HuH-7 (cell line): ENCODE measurements at regions not wholly inside any gene's neighbourhood (a gene's known extent, or its start where the extent isn't known, plus 50 kb on each side); places are given as distances from the start of the nearest gene placed in this dataset.
"Not testable (repeated sequence)": the region's sequence is repeated elsewhere in the genome, so short reads cannot be mapped to it uniquely, and the experiment has no call there.

Experiments used
- DNase-seq: peaks from one replicate; pipeline ENCODE4 v3.0.0; 2011; ENCODE audit warnings: low spot score

GRCh38 chr3:177358091-177358976, 161.1 kb upstream of the TBL1XR1 start:
- peak; percentile 80 for DNase-seq

- DNase-seq: peak; percentile 40
These were observed 161.8 kb upstream of the TBL1XR1 start for GRCh38 chr3:177358977-177359592.

- peak; percentile 94 for DNase-seq
These were observed 162.5 kb upstream of the TBL1XR1 start for GRCh38 chr3:177359593-177360357.

- no peak for DNase-seq
These were observed 164.0 kb upstream of the TBL1XR1 start for GRCh38 chr3:177361081-177361938.

GRCh38 chr3:177362626-177363025, 165.3 kb upstream of the TBL1XR1 start:
- DNase-seq: no peak

- DNase-seq: no peak
These were observed 167.0 kb upstream of the TBL1XR1 start for GRCh38 chr3:177364236-177364635.

- not testable (repeated sequence) for DNase-seq
These were observed 168.0 kb upstream of the TBL1XR1 start for GRCh38 chr3:177365294-177365693.

- no peak for DNase-seq
These were observed 170.5 kb upstream of the TBL1XR1 start for GRCh38 chr3:177367788-177368187.

GRCh38 chr3:177370246-177370822, 173.1 kb upstream of the TBL1XR1 start:
- no peak for DNase-seq

- DNase-seq: no peak
These were observed 173.9 kb upstream of the TBL1XR1 start for GRCh38 chr3:177371146-177371545.

- DNase-seq: no peak
These were observed 174.6 kb upstream of the TBL1XR1 start for GRCh38 chr3:177371888-177372287.

- DNase-seq: no peak
These were observed 177.0 kb upstream of the TBL1XR1 start for GRCh38 chr3:177374323-177374722.

GRCh38 chr3:177375316-177375715, 178.0 kb upstream of the TBL1XR1 start:
- DNase-seq: no peak

GRCh38 chr3:177377166-177377565, 179.9 kb upstream of the TBL1XR1 start:
- no peak for DNase-seq

GRCh38 chr3:177378168-177378567, 180.9 kb upstream of the TBL1XR1 start:
- no peak for DNase-seq

GRCh38 chr3:177379045-177379444, 181.8 kb upstream of the TBL1XR1 start:
- no peak for DNase-seq

GRCh38 chr3:177381070-177381469, 183.8 kb upstream of the TBL1XR1 start:
- no peak for DNase-seq

GRCh38 chr3:177382944-177383343, 185.7 kb upstream of the TBL1XR1 start:
- no peak for DNase-seq

- DNase-seq: no peak
These were observed 187.9 kb upstream of the TBL1XR1 start for GRCh38 chr3:177385186-177385585.

- DNase-seq: no peak
These were observed 188.6 kb upstream of the TBL1XR1 start for GRCh38 chr3:177385831-177386301.

- DNase-seq: no peak
These were observed 190.9 kb upstream of the TBL1XR1 start for GRCh38 chr3:177388209-177388608.
